C4-2B (cell line): ENCODE measurements at regions not wholly inside any gene's neighbourhood (a gene's known extent, or its start where the extent isn't known, plus 50 kb on each side); places are given as distances from the start of the nearest gene placed in this dataset.

Source experiments
- H3K27ac ChIP-seq: fragments of 450-650 bp; 2 replicates; pipeline ENCODE4 v1.5.1; 2017
- ZFX ChIP-seq: fragments of 450-650 bp; IDR thresholded peaks from 2 replicates; pipeline ENCODE4 v1.6.1; 2017
- TF ChIP-seq, protein P1 (sequence below): fragments of 450-650 bp; conservative IDR thresholded peaks from 2 replicates; pipeline ENCODE4 v1.5.1; 2017; ENCODE audit warnings: mild to moderate bottlenecking

GRCh38 chr15:61660579-61660978, 399.7 kb downstream of the VPS13C start:
- H3K27ac ChIP-seq: no peak overlapping the region
- TF ChIP-seq, protein P1, sequence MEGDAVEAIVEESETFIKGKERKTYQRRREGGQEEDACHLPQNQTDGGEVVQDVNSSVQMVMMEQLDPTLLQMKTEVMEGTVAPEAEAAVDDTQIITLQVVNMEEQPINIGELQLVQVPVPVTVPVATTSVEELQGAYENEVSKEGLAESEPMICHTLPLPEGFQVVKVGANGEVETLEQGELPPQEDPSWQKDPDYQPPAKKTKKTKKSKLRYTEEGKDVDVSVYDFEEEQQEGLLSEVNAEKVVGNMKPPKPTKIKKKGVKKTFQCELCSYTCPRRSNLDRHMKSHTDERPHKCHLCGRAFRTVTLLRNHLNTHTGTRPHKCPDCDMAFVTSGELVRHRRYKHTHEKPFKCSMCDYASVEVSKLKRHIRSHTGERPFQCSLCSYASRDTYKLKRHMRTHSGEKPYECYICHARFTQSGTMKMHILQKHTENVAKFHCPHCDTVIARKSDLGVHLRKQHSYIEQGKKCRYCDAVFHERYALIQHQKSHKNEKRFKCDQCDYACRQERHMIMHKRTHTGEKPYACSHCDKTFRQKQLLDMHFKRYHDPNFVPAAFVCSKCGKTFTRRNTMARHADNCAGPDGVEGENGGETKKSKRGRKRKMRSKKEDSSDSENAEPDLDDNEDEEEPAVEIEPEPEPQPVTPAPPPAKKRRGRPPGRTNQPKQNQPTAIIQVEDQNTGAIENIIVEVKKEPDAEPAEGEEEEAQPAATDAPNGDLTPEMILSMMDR: no peak
- TF ChIP-seq ZFX: no peak

- no peak for TF ChIP-seq ZFX
- TF ChIP-seq, protein P1: no peak
- no peak overlapping the region for H3K27ac ChIP-seq
These were observed 400.6 kb downstream of the VPS13C start for GRCh38 chr15:61659566-61660190.

GRCh38 chr15:61657461-61657860, 402.8 kb downstream of the VPS13C start:
- no peak overlapping the region for H3K27ac ChIP-seq
- TF ChIP-seq, protein P1: no peak
- no peak for TF ChIP-seq ZFX

DNA sequence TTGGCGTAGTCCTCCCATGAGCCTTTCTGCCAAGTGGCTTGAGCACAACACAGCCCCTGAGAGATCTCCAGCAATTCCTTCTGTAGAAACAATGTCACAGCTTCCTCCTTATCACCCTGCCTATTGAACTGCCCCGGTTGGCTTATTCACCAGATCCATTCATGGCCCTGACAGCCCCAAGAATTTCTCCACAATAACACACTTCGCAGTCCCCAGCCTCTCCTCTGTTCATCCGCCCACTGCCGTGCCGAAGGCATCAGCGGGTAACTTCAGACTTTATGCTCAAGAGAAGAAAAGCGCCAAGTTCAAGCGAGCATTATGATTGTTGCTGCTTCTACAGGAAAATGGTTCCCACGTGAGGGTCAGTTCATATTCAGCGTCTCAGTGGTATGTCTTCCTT, 403.9 kb downstream of the VPS13C start:
- no peak overlapping the region for H3K27ac ChIP-seq
- TF ChIP-seq, protein P1: no peak
- TF ChIP-seq ZFX: no peak

GRCh38 chr15:61655881-61656280, 404.4 kb downstream of the VPS13C start:
- H3K27ac ChIP-seq: no peak overlapping the region
- TF ChIP-seq ZFX: no peak
- TF ChIP-seq, protein P1: no peak

DNA sequence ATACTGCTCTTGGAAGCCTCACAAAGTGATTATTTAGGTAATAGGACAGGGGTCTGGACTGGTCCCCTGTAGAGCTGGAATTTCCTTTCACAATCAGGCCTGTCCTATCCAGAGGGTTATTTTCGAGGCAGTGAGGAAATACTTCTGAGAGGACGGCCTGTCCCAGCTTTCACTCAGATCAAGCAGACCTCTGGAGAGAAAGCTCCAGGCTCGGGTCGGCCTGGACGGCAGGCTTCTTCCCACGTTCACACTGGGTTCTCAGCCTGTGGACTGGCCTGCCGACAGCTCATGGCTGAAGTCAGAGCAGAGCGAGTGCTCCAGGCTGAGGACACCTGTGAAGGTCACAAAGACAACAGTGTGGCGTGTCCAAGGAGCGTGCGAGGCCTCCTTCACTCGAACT, 405.3 kb downstream of the VPS13C start:
- no peak for TF ChIP-seq ZFX
- TF ChIP-seq, protein P1: no peak
- no peak overlapping the region for H3K27ac ChIP-seq

GRCh38 chr15:61654002-61654740, 406.1 kb downstream of the VPS13C start:
- TF ChIP-seq ZFX: no peak
- TF ChIP-seq, protein P1: no peak
- H3K27ac ChIP-seq: no peak overlapping the region
